IMR-90 (cell line): ENCODE measurements at regions not wholly inside any gene's neighbourhood (a gene's known extent, or its start where the extent isn't known, plus 50 kb on each side); places are given as distances from the start of the nearest gene placed in this dataset.

Experiments
- ATAC-seq: fragments of 200-7000 bp; cut with Tn5 transposase; 2 replicates; pipeline ENCODE4 v1.9.1; 2020; ENCODE audit warnings: low read depth, mild to moderate bottlenecking, moderate library complexity
- BruUV-seq: library from RNA; stranded (reverse); fragments of 400-500 nt; replicated peaks from 2 replicates; lab custom pipeline; 2021; lab: Mats Ljungman, UMichigan
- CTCF ChIA-PET: fragments of 300-600 bp; formaldehyde crosslinking; extraction: SDS; loops from one replicate; lab custom pipeline; 2021; ENCODE audit warnings: antibody characterized with exemption; lab: Yijun Ruan, JAX
- POLR2A ChIA-PET: fragments of 300-600 bp; sonication (Branson Sonifier 250); formaldehyde crosslinking; loops from one replicate; lab custom pipeline; 2022; ENCODE audit warnings: antibody characterized with exemption; ENCODE audit not compliant: unreplicated experiment; lab: Charles Lee
- DNase-seq: peaks from one replicate; pipeline ENCODE4 v3.0.0; 2013
- H2AFZ ChIP-seq: replicated peaks from 2 replicates; pipeline ENCODE3; 2013; ENCODE audit warnings: low read length, mild to moderate bottlenecking; ENCODE audit not compliant: poor library complexity
- H2AK5ac ChIP-seq: 2 replicates; pipeline ENCODE4 v1.6.1; 2013; ENCODE audit warnings: low read depth, low read length, inconsistent platforms
- H2AK9ac ChIP-seq: replicated peaks from 2 replicates; pipeline ENCODE3; 2013; ENCODE audit warnings: mild to moderate bottlenecking, low read depth, low read length, moderate library complexity; ENCODE audit not compliant: poor library complexity
- H2BK120ac ChIP-seq: 2 replicates; pipeline ENCODE4 v1.6.1; 2013; ENCODE audit warnings: low read depth, low read length, inconsistent platforms
- H2BK15ac ChIP-seq: 3 replicates; pipeline ENCODE4 v1.6.1; 2013; ENCODE audit warnings: low read depth, low read length, inconsistent platforms
- H2BK20ac ChIP-seq: 2 replicates; pipeline ENCODE4 v1.6.1; 2013; ENCODE audit warnings: low read depth, mild to moderate bottlenecking, inconsistent platforms, low read length, moderate library complexity
- H2BK5ac ChIP-seq: 2 replicates; pipeline ENCODE4 v1.6.1; 2013; ENCODE audit warnings: mild to moderate bottlenecking, low read depth, low read length, inconsistent platforms; ENCODE audit not compliant: poor library complexity, severe bottlenecking
- H3K14ac ChIP-seq: replicated peaks from 2 replicates; pipeline ENCODE4 v1.6.1; 2013; ENCODE audit warnings: low read depth, low read length, inconsistent platforms
- H3K18ac ChIP-seq: 2 replicates; pipeline ENCODE4 v1.6.1; 2013; ENCODE audit warnings: low read depth, low read length, control low read depth
- H3K23ac ChIP-seq: 2 replicates; pipeline ENCODE4 v1.6.1; 2013; ENCODE audit warnings: low read depth, low read length, inconsistent platforms
- H3K27ac ChIP-seq: 2 replicates; pipeline ENCODE4 v1.5.1; 2013; ENCODE audit warnings: mild to moderate bottlenecking, control low read depth, low read length; ENCODE audit not compliant: insufficient read depth
- H3K27me3 ChIP-seq: 2 replicates; pipeline ENCODE4 v1.6.1; 2013; ENCODE audit warnings: low read length; ENCODE audit not compliant: control insufficient read depth, insufficient read depth
- H3K36me3 ChIP-seq: 2 replicates; pipeline ENCODE4 v1.6.1; 2013; ENCODE audit warnings: low read length, mixed read lengths; ENCODE audit not compliant: control insufficient read depth, insufficient read depth
- H3K4ac ChIP-seq: 2 replicates; pipeline ENCODE4 v1.6.1; 2013; ENCODE audit warnings: low read depth, low read length, inconsistent platforms
- H3K4me1 ChIP-seq: 2 replicates; pipeline ENCODE4 v1.6.1; 2013; ENCODE audit warnings: low read length, mixed read lengths; ENCODE audit not compliant: control insufficient read depth, insufficient read depth
- H3K4me2 ChIP-seq: 2 replicates; pipeline ENCODE4 v1.6.1; 2013; ENCODE audit warnings: low read depth, mild to moderate bottlenecking, control low read depth, low read length, moderate library complexity
- H3K4me3 ChIP-seq: 2 replicates; pipeline ENCODE4 v1.5.1; 2013; ENCODE audit warnings: low read depth, mild to moderate bottlenecking, control low read depth, low read length, moderate library complexity; ENCODE audit not compliant: insufficient read depth
- H3K56ac ChIP-seq: 2 replicates; pipeline ENCODE4 v1.6.1; 2013; ENCODE audit warnings: low read length, inconsistent platforms; ENCODE audit not compliant: insufficient read depth; ENCODE audit errors: extremely low read depth
- H3K79me1 ChIP-seq, 2 experiments: 2 replicates each; pipeline ENCODE4 v1.6.1; 2013; ENCODE audit warnings: low read length in 2 of 2, inconsistent platforms in 1 of 2, low read depth in 1 of 2
- H3K9ac ChIP-seq: 2 replicates; pipeline ENCODE4 v1.6.1; 2013; ENCODE audit warnings: low read depth, low read length, control low read depth
- H3K9me1 ChIP-seq: 2 replicates; pipeline ENCODE4 v1.6.1; 2013; ENCODE audit warnings: low read length, inconsistent platforms; ENCODE audit not compliant: insufficient read depth
- H3K9me3 ChIP-seq: 2 replicates; pipeline ENCODE4 v1.6.1; 2013; ENCODE audit warnings: low read length; ENCODE audit not compliant: control insufficient read depth, insufficient read depth
- H4K20me1 ChIP-seq: 2 replicates; pipeline ENCODE4 v1.6.1; 2013; ENCODE audit warnings: low read length, inconsistent platforms; ENCODE audit not compliant: insufficient read depth
- H4K5ac ChIP-seq: 2 replicates; pipeline ENCODE4 v1.6.1; 2013; ENCODE audit warnings: mild to moderate bottlenecking, low read depth, low read length, control low read depth
- H4K8ac ChIP-seq, 2 experiments: 2 replicates each; pipeline ENCODE4 v1.6.1; 2013; ENCODE audit warnings: low read depth in 2 of 2, low read length in 2 of 2, control low read depth in 1 of 2, inconsistent platforms in 1 of 2
- H4K91ac ChIP-seq: 2 replicates; pipeline ENCODE4 v1.6.1; 2013; ENCODE audit warnings: low read depth, low read length, inconsistent platforms; ENCODE audit not compliant: insufficient read depth
- CEBPB ChIP-seq: IDR thresholded peaks from 2 replicates; pipeline ENCODE4 v1.6.1; 2012; ENCODE audit warnings: low read depth, low read length, improper control_type of control experiment
- MAZ ChIP-seq: IDR thresholded peaks from 2 replicates; pipeline ENCODE4 v1.6.1; 2012; ENCODE audit warnings: low read depth, mild to moderate bottlenecking, low read length, improper control_type of control experiment, moderate library complexity, borderline replicate concordance
- POLR2A ChIP-seq: IDR thresholded peaks from 2 replicates; pipeline ENCODE4 v1.6.1; 2012; ENCODE audit warnings: mild to moderate bottlenecking, low read depth, low read length
- RAD21 ChIP-seq: IDR thresholded peaks from 2 replicates; pipeline ENCODE4 v1.6.1; 2012; ENCODE audit warnings: low read length, improper control_type of control experiment
- RCOR1 ChIP-seq: IDR thresholded peaks from 2 replicates; pipeline ENCODE4 v1.6.1; 2012; ENCODE audit warnings: mild to moderate bottlenecking, low read length, improper control_type of control experiment; ENCODE audit not compliant: insufficient replicate concordance
- RFX5 ChIP-seq: IDR thresholded peaks from 2 replicates; pipeline ENCODE4 v1.8.0; 2012; ENCODE audit warnings: low read depth, mild to moderate bottlenecking, low read length, moderate library complexity
- SMC3 ChIP-seq: fragments of 150-350 bp; IDR thresholded peaks from 2 replicates; pipeline ENCODE4 v1.6.1; 2016; ENCODE audit warnings: low read depth, mild to moderate bottlenecking, antibody characterized with exemption, low read length, moderate library complexity
- WGBS, 2 experiments: methylation state at CpG; one replicate each; pipeline versions ENCODE4 v1.1.5 to v1.1.7; 2013; ENCODE audit warnings: missing lambda C conversion rate in 2 of 2; ENCODE audit not compliant: insufficient read length in 1 of 2; ENCODE audit errors: extremely low coverage in 2 of 2; 5-methylcytosine and 5-hydroxymethylcytosine counted together
- dilution Hi-C: fragments of 300-500 bp; cut with HindIII; formaldehyde crosslinking; loops from one replicate; pipeline ENCODE4 v1.14.3; 2018; ENCODE audit warnings: low sequenced_read_pairs; ENCODE audit not compliant: unreplicated experiment
- in situ Hi-C: fragments of 300-500 bp; cut with MboI; formaldehyde crosslinking; loops from 3 replicates; pipeline ENCODE4 v1.14.3; 2019; ENCODE audit warnings: low sequenced_read_pairs, inconsistent platforms, mixed read lengths
- intact Hi-C: fragments of 100-400 bp; cut with micrococcal nuclease; formaldehyde crosslinking; loops from 2 replicates; pipeline ENCODE4 v1.10.0; 2022

DNA sequence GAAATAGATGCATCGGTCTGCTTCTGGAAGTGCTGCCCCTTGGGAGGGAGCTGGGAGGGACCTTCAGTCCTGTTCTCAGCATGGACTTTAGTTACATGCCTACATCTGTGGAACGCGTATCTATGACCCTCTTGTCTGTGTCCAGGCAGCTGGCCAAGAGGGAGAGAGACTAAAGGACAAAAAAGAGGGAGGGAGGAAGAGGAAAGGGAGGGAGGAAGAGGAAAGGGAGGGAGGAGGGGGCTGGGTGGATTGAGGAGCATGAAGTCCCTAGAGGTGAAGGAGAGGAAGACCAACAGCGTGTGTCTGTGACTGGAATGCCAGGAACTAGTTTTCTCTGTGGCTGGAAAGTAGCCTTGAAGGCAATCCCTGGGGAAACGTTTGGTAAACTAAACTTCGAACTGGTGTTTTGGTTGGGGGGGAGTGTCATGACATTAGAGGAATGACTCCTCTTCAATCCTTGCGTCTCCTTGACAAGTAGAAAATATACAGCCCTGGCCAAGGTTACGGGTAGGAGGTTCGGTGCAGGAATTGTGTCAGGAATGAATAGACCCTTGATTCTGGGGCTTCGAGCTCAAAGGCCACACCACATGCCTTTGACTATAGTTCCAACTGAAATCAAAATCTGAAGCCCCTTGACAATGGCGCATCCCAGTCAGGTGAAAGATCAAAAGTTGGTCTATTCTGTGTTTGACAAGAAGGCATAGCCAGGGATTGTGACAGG lies 52.0 kb upstream of the PLEKHG1 start:
- Histone ChIP-seq H4K8ac (no peak overlapping the region), H3K4me2 (no peak overlapping the region), H3K56ac (no peak overlapping the region), H2AK5ac (no peak overlapping the region), H3K4me3 (no peak overlapping the region), H3K4me1 (no peaks in the 10 kb centered on the region), H3K79me1 (no peaks in the 10 kb centered on the region), H3K23ac (no peak overlapping the region), H3K9ac (no peak overlapping the region), H3K9me3 (no peaks in the 10 kb centered on the region), H3K9me1 (no peaks in the 10 kb centered on the region), H3K27me3 (no peaks in the 10 kb centered on the region; the same call in 1 of the 2 replicates), H4K5ac (no peak overlapping the region), H2BK120ac (no peak overlapping the region), H2BK15ac (no peak overlapping the region), H4K91ac (no peak overlapping the region), H2AFZ (no peak overlapping the region), H2BK5ac (no peak overlapping the region), H4K20me1 (no peaks in the 10 kb centered on the region), H3K18ac (no peak overlapping the region), H2BK20ac (no peak overlapping the region), H3K4ac (no peak overlapping the region), H3K36me3 (no peaks in the 10 kb centered on the region), H3K14ac (no peak overlapping the region), H2AK9ac (no peak overlapping the region), H3K27ac (no peak overlapping the region)
- POLR2A ChIA-PET: no interaction called here
- 26% methylated on average over 3 of the region's 11 CpGs; no CpG with 5 or more reads in 1 of the 2 experiments for WGBS, 2 experiments
- DNase-seq (no peak), ATAC-seq (no peak)
- TF ChIP-seq RCOR1 (no peak), SMC3 (no peak), POLR2A (no peak), MAZ (no peak), RAD21 (no peak), CEBPB (no peak), RFX5 (no peak)
- BruUV-seq: no TSS peak
- intact Hi-C loops (no loop called here), dilution Hi-C loops (no loop called here), in situ Hi-C loops (no loop called here)
- CTCF ChIA-PET: no interaction called here
